ENCODE measurements at regions not wholly inside any gene's neighbourhood (a gene's known extent, or its start where the extent isn't known, plus 50 kb on each side); places are given as distances from the start of the nearest gene placed in this dataset.

GRCh38 chr5:67437905-67438845, 241.6 kb upstream of the CD180 start:
- no peak for TF ChIP-seq BHLHE40 (IDR thresholded peaks at IDR 0.05; ENCODE audit: borderline replicate concordance in 1 of 2, low read depth in 2 of 2, low read length in 1 of 2)
- TF ChIP-seq, protein P1, sequence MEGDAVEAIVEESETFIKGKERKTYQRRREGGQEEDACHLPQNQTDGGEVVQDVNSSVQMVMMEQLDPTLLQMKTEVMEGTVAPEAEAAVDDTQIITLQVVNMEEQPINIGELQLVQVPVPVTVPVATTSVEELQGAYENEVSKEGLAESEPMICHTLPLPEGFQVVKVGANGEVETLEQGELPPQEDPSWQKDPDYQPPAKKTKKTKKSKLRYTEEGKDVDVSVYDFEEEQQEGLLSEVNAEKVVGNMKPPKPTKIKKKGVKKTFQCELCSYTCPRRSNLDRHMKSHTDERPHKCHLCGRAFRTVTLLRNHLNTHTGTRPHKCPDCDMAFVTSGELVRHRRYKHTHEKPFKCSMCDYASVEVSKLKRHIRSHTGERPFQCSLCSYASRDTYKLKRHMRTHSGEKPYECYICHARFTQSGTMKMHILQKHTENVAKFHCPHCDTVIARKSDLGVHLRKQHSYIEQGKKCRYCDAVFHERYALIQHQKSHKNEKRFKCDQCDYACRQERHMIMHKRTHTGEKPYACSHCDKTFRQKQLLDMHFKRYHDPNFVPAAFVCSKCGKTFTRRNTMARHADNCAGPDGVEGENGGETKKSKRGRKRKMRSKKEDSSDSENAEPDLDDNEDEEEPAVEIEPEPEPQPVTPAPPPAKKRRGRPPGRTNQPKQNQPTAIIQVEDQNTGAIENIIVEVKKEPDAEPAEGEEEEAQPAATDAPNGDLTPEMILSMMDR (IDR thresholded peaks at IDR 0.05 in 2 of 3, conservative IDR thresholded peaks at IDR 0.05 in 1 of 3; ENCODE audit: control insufficient read depth in 2 of 3, extremely low read depth in 1 of 3, insufficient read depth in 1 of 3, low read depth in 3 of 3, low read length in 3 of 3) = no peak
- TF ChIP-seq CBX3 (IDR thresholded peaks at IDR 0.05; ENCODE audit: borderline replicate concordance, low read depth) = no peak
- no peak for TF ChIP-seq ZNF274 (IDR thresholded peaks at IDR 0.05; ENCODE audit: insufficient read depth, insufficient read length)
- no peak for TF ChIP-seq CHD2 (IDR thresholded peaks at IDR 0.05; ENCODE audit: borderline replicate concordance, low read depth, low read length)
- TF ChIP-seq POLR2A (IDR thresholded peaks at IDR 0.05; ENCODE audit: low read depth, low read length) = no peak
- TF ChIP-seq GABPA (IDR thresholded peaks at IDR 0.05; ENCODE audit: low read depth) = no peak
- TF ChIP-seq EP300 (IDR thresholded peaks at IDR 0.05; ENCODE audit: borderline replicate concordance in 1 of 2, control insufficient read depth in 1 of 2, low read depth in 2 of 2, low read length in 2 of 2) = no peak
- no peak for TF ChIP-seq SIX5 (IDR thresholded peaks at IDR 0.05; ENCODE audit: low read depth, low read length, severe bottlenecking)
- TF ChIP-seq CHD1 (IDR thresholded peaks at IDR 0.05; ENCODE audit: low read depth, low read length) = no peak
- TF ChIP-seq DPF2 (IDR thresholded peaks at IDR 0.05) = no peak
- no peak for TF ChIP-seq ZBTB11 (CRISPR knock-in tag; IDR thresholded peaks at IDR 0.05)
- TF ChIP-seq PBX3 (IDR thresholded peaks at IDR 0.05; ENCODE audit: insufficient replicate concordance, low read depth, low read length) = no peak
- TF ChIP-seq REST (IDR thresholded peaks at IDR 0.05; ENCODE audit: low read depth, low read length) = no peak
